GM12878 (cell line): ENCODE measurements at regions not wholly inside any gene's neighbourhood (a gene's known extent, or its start where the extent isn't known, plus 50 kb on each side); places are given as distances from the start of the nearest gene placed in this dataset.

Experiments used
- ATF3 ChIP-seq: IDR thresholded peaks from 2 replicates; pipeline ENCODE4 v1.6.1; 2011; ENCODE audit warnings: low read depth, mild to moderate bottlenecking, low read length, moderate library complexity, borderline replicate concordance; ENCODE audit errors: extremely low read depth
- CTCF ChIP-seq, 3 experiments: IDR thresholded peaks in 2 of 3; conservative IDR thresholded peaks in 1 of 3; 2 replicates each; pipeline ENCODE4 v1.5.1; 2011; ENCODE audit warnings: low read depth in 3 of 3, low read length in 3 of 3, mild to moderate bottlenecking in 3 of 3, control low read depth in 2 of 3, moderate library complexity in 2 of 3, inconsistent platforms in 1 of 3, mixed read lengths in 1 of 3; ENCODE audit not compliant: control insufficient read depth in 2 of 3, insufficient read depth in 1 of 3; ENCODE audit errors: extremely low read depth in 1 of 3
- MAX ChIP-seq: IDR thresholded peaks from 2 replicates; pipeline ENCODE4 v1.6.1; 2012; ENCODE audit warnings: low read depth, low read length, improper control_type of control experiment
- POLR2AphosphoS2 ChIP-seq: IDR thresholded peaks from 2 replicates; pipeline ENCODE4 v1.6.1; 2011; ENCODE audit warnings: low read depth, mild to moderate bottlenecking, low read length, improper control_type of control experiment, moderate library complexity
- YBX1 ChIP-seq: fragments of 450-650 bp; IDR thresholded peaks from 2 replicates; pipeline ENCODE4 v1.6.1; 2016; ENCODE audit warnings: antibody characterized with exemption

- TF ChIP-seq YBX1 (no peak), POLR2AphosphoS2 (no peak), MAX (no peak), ATF3 (no peak), CTCF (IDR thresholded peaks at IDR 0.05 in 2 of 3, conservative IDR thresholded peaks at IDR 0.05 in 1 of 3; ENCODE audit: control insufficient read depth in 2 of 3, extremely low read depth in 1 of 3, insufficient read depth in 1 of 3, low read depth in 3 of 3, low read length in 3 of 3) (no peak)
Observed at GRCh38 chr16:79452671-79453070, 147.9 kb downstream of the MAF start.
